ENCODE measurements at regions not wholly inside any gene's neighbourhood (a gene's known extent, or its start where the extent isn't known, plus 50 kb on each side); places are given as distances from the start of the nearest gene placed in this dataset.

DNA sequence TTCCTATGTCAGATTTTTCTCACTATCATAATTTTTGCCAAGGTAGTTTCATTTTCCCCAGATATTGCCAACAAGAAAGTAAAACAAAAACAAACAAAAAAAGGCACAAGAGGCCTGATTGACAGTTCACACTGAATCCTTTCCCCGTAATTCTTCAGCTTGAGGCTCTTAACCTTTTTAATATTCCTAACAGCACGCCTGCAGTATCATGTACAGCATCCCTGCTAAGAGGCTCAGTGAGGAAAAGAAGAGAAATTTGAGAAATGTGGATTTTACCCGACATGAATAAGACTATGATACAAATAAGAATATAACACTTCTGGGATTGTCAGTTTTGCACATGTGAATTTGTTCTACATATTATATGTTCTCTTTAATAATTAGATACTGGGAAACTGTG lies 182.4 kb upstream of the CDK1 start:
- no peak for TF ChIP-seq POLR2A (IDR thresholded peaks at IDR 0.05; ENCODE audit: low read depth, low read length)
- TF ChIP-seq SPI1 (IDR thresholded peaks at IDR 0.05; ENCODE audit: low read depth, low read length), result no peak
- TF ChIP-seq POLR2AphosphoS5 (IDR thresholded peaks at IDR 0.05; ENCODE audit: low read depth, low read length), result no peak

Measured in GM12891 (cell line).